ENCODE measurements at regions not wholly inside any gene's neighbourhood (a gene's known extent, or its start where the extent isn't known, plus 50 kb on each side); places are given as distances from the start of the nearest gene placed in this dataset.

DNA sequence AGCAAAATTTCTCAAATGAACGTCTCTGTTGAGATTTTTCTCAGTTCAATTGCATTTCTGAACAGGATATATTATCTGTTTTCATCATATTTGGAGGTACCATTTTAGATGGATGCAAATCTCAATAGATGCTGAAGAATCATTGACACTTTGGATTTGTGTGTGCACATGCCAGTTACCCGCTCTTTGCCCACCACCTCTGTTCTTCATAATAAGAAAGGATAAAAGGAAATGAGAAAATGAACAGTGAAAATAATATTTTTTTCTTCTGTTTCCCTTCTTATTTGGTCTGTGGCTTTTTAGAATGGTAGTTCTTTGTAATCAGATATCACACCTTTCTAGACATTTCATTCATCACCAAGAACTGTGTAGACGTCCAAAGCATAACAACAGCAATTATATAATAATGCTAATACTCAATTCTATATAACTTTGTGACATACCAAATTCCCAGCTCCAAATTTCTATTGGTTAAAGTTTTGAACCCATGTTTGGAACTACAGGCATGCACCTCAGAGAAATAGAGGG is 256.7 kb upstream of the SATB1 start:
- no peak for DNase-seq (ENCODE audit: low read depth in 2 of 2)

DNA sequence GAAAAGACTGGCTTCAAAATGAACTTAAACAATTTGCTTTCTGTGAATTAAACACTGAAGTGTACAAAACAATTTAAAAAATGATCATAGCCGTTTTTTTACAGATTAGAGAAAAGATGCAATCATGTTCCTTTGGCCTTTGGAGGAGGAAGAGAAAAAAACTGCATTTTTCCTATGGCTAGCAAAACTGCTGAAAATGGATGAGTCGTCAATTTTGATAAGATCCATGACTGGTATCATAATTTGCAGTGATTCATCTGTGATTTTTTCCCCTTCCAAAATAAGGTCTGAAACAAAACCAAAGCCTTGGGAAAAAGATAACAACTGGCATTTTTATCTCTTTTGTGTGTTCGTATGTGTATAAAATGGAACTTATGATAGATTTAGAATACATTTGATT is 255.6 kb upstream of the SATB1 start:
- DNase-seq (ENCODE audit: low read depth in 2 of 2) = no peak

DNA sequence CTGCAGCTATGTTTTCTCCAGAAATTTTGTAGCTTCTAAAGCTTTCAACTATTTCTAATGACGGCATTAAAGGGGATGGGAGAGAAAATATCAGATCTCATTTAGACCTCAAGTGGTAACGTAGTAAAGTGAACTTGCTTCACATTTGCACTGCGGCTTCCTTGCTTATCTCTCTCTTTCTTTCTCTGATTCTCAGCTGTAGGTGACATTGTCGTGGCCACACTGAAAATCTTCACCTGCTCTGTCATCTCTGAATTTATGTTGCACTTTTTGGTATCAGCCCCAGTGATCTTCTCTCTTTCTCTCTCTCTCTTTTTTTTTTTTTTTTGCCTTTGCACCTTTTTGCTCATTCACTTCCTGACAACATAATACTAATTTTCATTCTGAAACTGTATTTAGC is 254.1 kb upstream of the SATB1 start:
- DNase-seq (ENCODE audit: low read depth in 2 of 2) = peak in 1 of 2 donors; percentile 39

DNA sequence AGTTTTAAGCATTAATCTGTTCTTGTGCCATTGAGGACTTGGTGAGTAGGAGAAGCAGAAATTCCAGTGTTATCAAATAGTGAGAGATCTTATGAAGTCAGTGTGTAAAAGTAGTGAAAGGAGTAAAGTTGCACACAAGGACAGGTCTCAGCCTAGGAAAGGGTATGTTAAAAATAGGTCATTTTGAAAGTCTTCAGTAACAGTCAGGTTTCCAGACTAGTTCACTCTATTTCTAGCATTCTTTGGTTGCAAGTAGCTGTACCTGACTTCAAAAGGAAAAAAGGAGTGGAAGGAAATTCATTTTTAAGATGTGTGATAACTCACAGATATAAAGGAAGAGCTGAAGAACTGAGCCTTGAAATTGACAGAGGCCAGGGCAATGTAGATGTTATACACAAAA is 250.1 kb upstream of the SATB1 start:
- DNase-seq (ENCODE audit: low read depth in 2 of 2) = no peak

DNA sequence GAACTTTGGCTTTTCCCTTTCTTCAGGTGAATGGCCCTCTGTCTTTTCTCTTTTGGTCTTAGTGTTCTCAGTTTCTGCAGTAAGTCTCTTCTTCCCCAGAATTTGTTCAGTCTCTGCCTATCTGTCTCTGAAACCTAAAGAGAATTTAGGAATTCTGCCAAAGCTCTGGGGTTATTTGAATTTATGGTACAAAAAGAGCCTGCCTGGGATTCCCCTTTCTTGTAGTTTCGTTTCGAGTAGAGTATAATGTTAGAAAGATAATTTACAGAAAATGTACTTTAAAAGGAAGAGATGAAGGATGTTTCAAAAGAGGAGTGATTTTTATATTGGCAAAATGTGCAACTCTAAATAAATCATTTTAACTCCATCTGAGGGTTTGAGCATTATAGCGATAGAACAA is 247.4 kb upstream of the SATB1 start:
- DNase-seq (ENCODE audit: low read depth in 2 of 2) = no peak

DNA sequence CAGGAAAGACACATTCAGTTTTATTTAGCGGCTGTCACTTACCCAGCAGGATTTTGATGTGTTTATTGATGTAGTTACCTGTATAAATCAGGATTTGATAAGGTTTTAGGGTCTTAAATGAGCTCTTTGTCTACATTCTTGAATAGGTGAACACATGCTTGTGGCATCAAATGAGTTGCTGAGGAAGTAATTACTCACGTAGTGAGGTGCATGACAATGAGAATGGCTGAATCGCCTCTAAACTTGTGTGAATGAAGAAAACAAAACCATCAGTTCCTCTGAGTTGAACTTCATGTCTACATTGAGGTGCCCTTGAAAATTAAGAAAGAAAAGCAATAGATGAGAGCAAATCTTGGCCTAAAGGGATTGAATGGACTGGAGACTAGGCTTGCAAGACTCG is 245.6 kb upstream of the SATB1 start:
- DNase-seq (ENCODE audit: low read depth in 2 of 2) = no peak

DNA sequence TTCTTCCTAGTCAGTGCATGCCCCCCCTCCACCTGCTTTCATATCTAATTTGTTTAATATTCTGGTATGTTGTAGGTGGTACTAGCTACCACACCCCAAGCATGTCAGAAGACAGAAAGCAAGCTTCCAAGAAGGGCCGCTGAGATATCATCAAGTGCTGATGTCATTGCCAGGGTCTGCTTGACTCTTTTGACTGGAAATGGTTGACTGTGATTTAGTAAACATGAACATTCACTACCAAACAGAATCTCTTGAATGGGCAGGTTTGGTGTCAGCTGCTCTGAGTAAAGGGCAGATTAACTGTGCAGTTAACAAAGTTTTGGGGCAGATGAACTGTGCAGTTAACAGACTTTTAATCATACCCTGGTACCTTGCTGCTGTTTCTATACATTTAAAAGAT is 244.2 kb upstream of the SATB1 start:
- no peak for DNase-seq (ENCODE audit: low read depth in 2 of 2)

DNA sequence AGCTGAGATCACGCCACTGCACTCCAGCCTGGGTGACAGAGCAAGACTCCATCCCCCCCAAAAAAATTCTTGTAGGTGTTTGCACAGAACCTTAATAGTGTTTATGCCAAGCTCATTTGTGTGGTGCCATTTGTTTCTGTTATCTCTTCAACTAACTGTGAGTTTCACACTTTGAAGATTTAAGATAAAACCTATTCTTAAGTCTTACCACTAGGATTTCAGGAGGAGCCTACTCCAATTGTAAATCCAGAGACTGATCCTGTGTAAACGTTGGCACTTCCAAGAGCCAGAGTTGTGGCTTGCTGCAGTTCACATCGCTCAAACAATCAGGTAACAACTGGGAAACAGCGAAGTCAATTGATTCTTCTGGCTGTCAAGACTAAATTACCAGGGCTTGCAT is 242.4 kb upstream of the SATB1 start:
- DNase-seq (ENCODE audit: low read depth in 2 of 2) = no peak

DNA sequence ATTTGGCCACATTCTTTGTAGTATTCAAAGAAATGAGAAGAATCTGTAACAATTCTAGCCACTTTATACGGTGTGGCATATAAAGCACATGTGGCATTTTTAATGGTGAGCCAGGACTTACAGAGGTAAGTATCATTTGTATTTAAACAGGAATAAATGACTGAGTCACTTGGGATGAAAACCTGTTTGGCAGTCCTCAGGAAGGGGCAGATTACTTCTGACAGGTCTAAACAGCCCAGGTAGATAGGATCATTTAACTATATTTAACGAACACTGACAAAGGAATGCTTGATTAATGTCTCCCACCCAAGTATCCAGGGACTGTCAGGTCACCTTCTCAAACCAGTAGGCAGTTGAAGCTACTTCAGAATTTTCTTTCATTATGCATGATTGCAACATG is 241.5 kb upstream of the SATB1 start:
- no peak for DNase-seq (ENCODE audit: low read depth in 2 of 2)

DNA sequence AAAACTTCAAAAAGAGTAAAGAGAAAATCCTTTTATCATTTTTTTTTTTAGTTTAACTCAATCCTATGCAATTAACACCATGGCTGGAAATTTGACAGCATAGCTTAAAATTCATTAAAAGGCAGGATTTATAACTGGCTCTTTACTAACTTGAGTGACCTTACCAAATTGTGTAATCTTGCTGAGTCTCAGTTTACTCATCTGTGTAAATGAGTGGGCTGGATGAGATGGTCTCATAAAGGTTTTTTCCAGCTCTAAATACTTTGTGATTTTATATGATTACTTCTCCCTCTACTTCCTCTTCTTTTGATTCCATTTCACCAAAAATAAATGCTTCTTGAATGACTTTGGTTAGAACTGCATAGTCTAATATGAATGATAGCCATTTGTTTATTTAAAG is 234.9 kb upstream of the SATB1 start:
- DNase-seq (ENCODE audit: low read depth in 2 of 2) = no peak

DNA sequence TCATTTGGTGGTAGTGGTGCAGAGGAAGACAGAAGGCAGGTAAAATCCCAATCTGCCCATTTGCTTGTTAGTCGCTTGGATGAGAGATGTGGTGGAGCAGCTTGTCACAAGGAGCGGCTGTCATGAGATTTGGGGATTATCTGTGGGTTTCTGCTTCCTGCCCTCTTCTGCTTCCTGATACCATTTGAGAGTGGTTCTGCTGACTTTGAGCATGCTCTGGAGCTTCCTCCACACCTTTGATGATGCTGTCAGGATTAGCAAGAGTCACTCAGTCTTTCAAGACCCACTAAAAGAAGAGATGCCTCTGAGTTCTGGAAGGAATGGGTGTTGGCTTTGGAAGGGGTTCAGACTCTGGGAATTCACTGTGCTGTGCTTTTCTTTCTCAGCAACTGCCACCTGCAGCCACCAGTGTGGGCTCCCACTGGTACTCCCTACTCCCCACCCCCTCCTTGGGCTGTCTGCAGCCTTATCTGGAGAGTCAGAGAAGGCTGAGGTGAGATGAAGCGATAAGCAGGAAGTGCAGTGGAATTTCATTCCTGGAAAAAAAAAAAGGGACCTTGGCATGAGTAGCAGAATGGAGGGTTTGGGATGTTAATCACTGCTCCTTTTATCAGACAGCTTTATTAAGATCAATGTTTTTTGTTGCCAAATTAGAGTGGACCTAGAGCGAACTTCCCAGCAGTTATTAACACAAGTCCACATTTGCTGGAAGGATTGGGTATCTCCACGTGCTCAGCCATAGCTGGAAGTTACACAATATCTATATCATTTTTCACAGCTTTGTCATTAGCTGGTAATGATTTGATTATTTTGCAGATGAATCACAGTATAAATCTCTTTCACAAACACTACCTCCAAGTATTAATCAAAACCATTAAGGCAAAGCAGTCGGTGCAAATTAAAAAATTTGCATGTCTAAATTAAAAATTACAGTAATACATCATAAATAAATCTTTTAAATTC is 233.0 kb upstream of the SATB1 start:
- DNase-seq (ENCODE audit: low read depth in 2 of 2) = no peak

DNA sequence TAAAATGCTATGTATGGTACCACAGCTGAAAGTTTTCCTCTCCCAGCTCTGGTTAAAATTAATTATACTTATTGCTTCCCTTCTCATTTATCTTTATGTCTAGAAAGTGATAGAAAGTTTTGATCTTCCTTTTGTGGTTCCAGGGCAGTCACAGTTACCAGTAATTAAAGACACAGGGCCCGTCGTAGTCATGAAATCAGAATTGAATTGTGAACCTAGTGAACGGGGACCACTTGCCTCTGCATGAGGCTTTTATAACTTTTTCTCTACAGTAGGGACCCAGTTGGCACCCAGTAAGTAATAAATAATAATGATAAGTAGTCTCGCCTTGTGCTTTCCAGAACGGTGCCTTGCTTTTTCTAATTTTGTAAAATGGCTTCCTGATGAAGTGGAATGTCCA is 231.7 kb upstream of the SATB1 start:
- no peak for DNase-seq (ENCODE audit: low read depth in 2 of 2)

DNA sequence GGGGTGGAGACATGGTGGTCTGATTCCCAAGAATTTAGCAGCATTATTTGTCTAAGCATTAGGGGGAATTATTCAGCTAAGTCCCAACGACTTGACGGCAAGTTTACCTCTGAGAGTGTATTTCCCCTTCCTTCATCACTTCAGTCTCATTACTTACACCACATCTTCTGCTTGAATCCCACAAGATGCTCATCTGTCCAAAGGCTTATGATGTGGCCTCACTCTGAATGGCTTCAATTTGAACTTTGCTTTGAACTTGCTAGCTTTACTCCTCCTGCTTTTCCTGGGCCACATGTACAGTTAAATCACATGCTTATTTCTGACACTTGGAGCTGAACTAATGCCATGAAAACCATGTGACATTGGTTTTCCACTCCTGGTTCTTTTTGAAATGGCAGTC is 231.3 kb upstream of the SATB1 start:
- DNase-seq (ENCODE audit: low read depth in 2 of 2) = no peak

DNA sequence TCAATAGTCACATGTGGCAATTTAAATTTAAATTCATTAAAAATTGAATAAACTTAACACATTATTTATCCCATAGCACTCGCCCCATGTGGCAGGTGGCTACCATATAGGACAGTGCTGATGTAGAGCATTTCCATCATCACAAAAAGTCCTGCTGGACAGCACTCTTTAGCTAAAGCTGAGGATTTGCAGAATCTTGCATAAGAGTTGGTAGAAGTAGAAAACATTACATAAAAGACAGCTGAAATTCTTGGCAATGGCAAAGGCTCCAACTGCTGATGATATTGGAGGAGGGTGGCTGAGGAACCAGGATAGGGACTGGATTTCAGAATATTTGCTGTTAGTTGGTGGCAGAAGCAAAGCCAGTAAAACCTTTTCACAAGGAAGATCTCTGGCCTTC is 230.7 kb upstream of the SATB1 start:
- no peak for DNase-seq (ENCODE audit: low read depth in 2 of 2)

DNA sequence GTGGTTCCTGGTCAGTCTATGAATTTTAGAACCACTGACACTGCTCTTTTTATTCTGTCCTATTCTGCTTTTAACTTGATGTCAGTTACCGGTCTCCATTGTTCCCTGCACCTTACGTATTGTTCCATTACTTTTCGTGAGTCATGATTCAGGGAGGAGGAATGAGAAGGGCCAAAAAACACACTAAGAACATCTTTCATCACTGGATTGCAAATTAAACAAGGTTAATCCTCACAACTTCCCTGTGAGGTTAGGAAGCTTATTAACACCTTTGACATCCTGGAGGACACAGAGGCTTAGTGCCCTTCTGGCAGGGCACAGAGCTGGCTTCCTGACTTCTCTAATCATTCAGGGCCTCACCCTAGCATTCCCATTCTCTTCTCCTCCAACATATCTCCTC is 227.6 kb upstream of the SATB1 start:
- no peak for DNase-seq (ENCODE audit: low read depth in 2 of 2)

DNA sequence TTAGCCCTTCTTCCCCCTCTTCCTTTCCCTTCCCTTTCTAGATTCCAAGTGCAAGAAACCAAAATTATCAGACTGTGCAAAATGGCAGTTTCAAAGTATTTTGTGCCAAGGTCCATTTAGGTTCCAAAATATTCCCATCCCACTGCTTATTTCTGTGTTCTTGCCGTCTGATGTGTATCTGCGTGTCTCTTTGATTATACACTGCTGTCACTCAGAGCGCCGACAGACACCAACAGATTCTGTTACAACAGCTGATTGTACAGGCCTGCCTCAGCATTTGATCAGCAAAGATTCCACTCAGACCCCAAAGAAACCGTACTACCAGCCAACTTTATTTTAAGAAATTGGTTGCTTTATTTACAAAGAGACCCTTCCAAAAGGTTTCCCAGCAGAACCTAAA is 225.6 kb upstream of the SATB1 start:
- DNase-seq (ENCODE audit: low read depth in 2 of 2) = no peak

DNA sequence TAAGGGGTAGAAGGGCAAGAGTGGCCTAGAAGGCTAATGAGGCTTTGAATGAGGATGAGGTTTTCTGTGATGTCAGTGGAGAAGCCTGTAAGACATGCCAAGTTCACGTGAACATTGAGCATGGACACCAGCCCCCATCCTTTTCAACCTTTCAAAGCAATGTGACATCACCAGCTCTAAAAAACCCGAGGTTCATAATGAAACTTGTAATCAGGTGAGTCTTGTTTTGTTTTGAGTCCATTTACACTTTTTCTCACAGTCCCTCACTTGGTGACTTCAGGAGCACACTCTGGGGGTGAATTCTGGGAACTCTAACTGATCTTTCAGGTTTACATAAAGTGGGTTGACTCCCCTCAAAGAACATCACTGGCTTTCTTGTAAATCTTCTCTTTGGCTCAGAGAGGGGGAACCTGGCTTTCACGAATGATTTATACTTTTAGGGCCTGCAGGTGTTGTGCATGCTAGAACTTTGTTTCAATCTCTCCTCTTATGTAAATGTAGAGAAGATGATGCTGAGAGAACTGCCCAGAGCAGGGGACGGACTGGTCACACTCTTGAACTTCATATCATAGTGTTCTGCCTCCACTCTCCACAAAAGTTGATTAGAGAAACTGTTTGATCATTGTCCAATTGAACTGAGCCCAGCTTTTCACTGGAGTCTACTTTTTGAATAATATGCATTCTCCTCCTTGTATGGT is 224.7 kb upstream of the SATB1 start:
- DNase-seq (ENCODE audit: low read depth in 2 of 2) = peak; percentile 27 to 53

DNA sequence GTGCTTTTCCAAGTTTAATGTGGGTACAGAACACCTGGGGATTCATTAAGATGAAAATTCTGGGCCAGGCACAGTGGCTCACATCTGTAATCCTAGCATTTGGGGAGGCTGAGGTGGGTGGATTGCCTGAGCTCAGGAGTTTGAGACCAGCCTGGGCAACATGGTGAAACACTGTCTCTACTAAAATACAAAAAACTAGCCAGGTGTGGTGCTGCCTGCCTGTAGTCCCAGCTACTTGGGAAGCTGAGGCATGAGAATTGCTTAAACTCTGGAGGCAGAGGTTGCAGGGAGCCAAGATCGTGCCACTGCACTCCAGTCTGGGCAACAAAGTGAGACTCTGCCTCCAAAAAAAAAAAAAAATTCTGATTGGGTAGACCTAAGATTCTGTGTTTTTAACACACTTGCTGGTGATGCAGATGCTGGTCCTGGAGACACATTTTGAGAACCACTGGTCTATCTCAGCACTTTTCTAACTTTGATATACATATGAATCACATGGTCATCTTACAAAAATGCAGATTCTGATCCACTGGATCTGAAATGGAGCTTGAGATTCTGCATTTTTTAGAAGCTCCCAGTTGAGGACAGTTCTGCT is 223.8 kb upstream of the SATB1 start:
- no peak for DNase-seq (ENCODE audit: low read depth in 2 of 2)

DNA sequence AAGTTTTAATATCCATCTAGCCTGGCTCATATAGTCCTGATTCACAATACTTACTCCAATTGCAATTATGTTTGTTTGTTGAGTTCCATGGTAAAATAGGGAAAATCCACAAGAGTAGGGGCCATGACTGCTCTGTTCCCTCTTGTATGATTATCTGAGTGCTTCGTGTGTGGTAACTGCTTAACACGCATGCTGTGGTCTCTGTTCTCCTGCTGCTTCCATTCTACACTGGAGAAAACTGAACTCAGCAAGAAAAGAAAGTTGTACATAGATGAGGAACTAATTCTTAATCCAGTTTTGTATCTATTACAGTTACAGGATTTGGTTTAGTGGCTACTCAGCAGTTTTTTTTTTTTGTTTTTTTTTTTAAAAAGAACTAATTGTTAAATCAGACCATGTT is 223.0 kb upstream of the SATB1 start:
- no peak for DNase-seq (ENCODE audit: low read depth in 2 of 2)

DNA sequence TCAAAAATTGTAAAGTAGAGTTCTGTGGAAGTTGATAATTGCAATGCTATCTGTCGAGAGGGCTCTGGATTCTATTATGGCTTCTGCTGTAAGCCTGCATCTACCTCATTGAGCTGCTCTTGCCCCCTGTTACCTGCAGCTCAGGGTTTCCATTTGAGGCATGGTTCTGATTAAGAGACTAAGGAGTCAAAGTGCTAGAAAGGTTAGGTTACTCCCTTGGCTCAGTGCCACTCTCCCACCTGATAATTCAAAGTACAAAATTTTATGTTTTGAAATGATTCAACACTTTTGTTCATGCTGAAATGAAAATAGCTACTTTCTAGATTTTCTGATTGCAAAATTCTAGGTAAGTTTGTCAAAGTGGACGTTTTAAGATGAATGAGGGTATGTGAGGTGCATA is 220.5 kb upstream of the SATB1 start:
- DNase-seq (ENCODE audit: low read depth in 2 of 2) = peak; percentile 52 to 56

DNA sequence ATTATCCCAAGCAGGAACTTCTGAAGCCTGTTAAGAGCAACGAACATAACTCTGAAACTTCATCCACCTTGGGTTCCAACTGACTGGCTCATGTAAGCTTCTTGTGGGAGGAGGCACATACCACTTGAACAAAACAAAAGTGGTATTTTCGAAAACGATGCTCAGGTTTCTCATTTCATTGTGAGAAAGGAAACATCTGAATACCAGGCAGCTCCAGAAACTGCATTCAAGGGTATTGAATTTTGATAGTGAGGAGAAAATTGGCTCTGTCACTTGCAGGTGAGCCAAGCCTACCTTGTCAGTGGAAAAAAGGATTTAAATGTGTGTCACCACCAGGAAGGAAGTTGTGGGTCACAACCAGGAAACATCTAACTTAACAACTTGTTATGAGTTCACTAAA is 218.1 kb upstream of the SATB1 start:
- no peak for DNase-seq (ENCODE audit: low read depth in 2 of 2)

DNA sequence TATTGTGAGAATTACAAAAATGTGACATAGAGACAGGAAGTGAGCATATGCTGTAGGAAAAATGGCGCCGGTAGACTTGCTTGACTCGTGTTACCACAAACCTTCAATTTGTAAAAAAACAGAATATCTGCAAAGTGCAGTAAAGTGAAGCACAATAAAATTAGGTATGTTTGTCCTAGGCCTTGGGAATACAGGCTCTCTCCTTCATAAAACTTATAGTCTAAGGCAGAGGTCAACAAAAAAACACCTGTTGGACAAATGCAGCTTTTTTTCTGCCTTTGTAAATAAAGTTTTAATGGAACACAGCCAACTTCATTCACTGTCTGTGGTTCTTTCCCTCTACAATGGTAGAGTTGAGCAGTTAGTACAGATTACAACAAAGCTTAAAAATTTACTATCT is 216.8 kb upstream of the SATB1 start:
- DNase-seq (ENCODE audit: low read depth in 2 of 2) = no peak

DNA sequence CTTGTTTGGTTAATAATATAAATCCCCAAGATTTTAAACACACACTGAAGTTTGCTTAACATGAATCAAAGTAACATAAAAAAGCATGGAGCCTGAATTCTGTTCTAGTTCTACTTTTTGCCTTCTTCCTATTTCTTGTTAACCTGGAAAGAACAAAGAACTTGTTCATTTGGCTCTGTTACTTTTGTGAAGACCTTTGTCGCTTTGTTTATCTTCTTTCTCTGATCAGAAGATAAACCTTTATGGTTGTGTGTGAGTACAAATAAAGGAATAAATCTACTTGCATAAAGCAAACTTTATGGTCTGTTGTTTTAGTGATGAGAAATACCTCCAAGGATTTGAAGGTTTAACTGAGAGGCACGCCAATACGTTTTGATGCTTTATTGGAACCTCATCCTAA is 210.1 kb upstream of the SATB1 start:
- no peak for DNase-seq (ENCODE audit: low read depth in 2 of 2)
